ENCODE measurements at regions not wholly inside any gene's neighbourhood (a gene's known extent, or its start where the extent isn't known, plus 50 kb on each side); places are given as distances from the start of the nearest gene placed in this dataset.

GRCh38 chr3:104575634-104576033, 791.1 kb upstream of the ALCAM start:
- in situ Hi-C loops (cut with HindIII; ENCODE audit: low sequenced_read_pairs) = no loop called here

GRCh38 chr3:104578558-104578957, 788.2 kb upstream of the ALCAM start:
- in situ Hi-C loops (cut with HindIII; ENCODE audit: low sequenced_read_pairs) = no loop called here

GRCh38 chr3:104582092-104582491, 784.6 kb upstream of the ALCAM start:
- in situ Hi-C loops (cut with HindIII; ENCODE audit: low sequenced_read_pairs) = no loop called here

GRCh38 chr3:104584682-104585081, 782.0 kb upstream of the ALCAM start:
- in situ Hi-C loops (cut with HindIII; ENCODE audit: low sequenced_read_pairs) = no loop called here

GRCh38 chr3:104586344-104586743, 780.4 kb upstream of the ALCAM start:
- in situ Hi-C loops (cut with HindIII; ENCODE audit: low sequenced_read_pairs) = no loop called here

GRCh38 chr3:104588442-104588841, 778.3 kb upstream of the ALCAM start:
- in situ Hi-C loops (cut with HindIII; ENCODE audit: low sequenced_read_pairs) = no loop called here

GRCh38 chr3:104591776-104592175, 774.9 kb upstream of the ALCAM start:
- in situ Hi-C loops (cut with HindIII; ENCODE audit: low sequenced_read_pairs) = no loop called here

GRCh38 chr3:104594491-104594890, 772.2 kb upstream of the ALCAM start:
- in situ Hi-C loops (cut with HindIII; ENCODE audit: low sequenced_read_pairs) = no loop called here

GRCh38 chr3:104596054-104596453, 770.7 kb upstream of the ALCAM start:
- in situ Hi-C loops (cut with HindIII; ENCODE audit: low sequenced_read_pairs) = no loop called here

- in situ Hi-C loops (cut with HindIII; ENCODE audit: low sequenced_read_pairs) = no loop called here
Measured at GRCh38 chr3:104596551-104596950, 770.2 kb upstream of the ALCAM start.

- in situ Hi-C loops (cut with HindIII; ENCODE audit: low sequenced_read_pairs) = no loop called here
Measured at GRCh38 chr3:104598848-104599511, 767.7 kb upstream of the ALCAM start.

GRCh38 chr3:104604326-104605010, 762.2 kb upstream of the ALCAM start:
- in situ Hi-C loops (cut with HindIII; ENCODE audit: low sequenced_read_pairs) = no loop called here

- in situ Hi-C loops (cut with HindIII; ENCODE audit: low sequenced_read_pairs) = no loop called here
Measured at GRCh38 chr3:104606812-104607211, 759.9 kb upstream of the ALCAM start.

- in situ Hi-C loops (cut with HindIII; ENCODE audit: low sequenced_read_pairs) = no loop called here
Measured at GRCh38 chr3:104610730-104611652, 755.7 kb upstream of the ALCAM start.

- in situ Hi-C loops (cut with HindIII; ENCODE audit: low sequenced_read_pairs) = no loop called here
Measured at GRCh38 chr3:104612218-104612617, 754.5 kb upstream of the ALCAM start.

- in situ Hi-C loops (cut with HindIII; ENCODE audit: low sequenced_read_pairs) = no loop called here
Measured at GRCh38 chr3:104614564-104614963, 752.1 kb upstream of the ALCAM start.

- in situ Hi-C loops (cut with HindIII; ENCODE audit: low sequenced_read_pairs) = loop anchor here (25.0 kb wide), 1 partner anchor 734 kb away; the partner anchor contains the start of gene ALCAM
Measured at GRCh38 chr3:104628185-104628789, 738.4 kb upstream of the ALCAM start.

GRCh38 chr3:104629038-104629437, 737.7 kb upstream of the ALCAM start:
- in situ Hi-C loops (cut with HindIII; ENCODE audit: low sequenced_read_pairs) = loop anchor here (25.0 kb wide), 1 partner anchor 733 kb away; the partner anchor contains the start of gene ALCAM

GRCh38 chr3:104631254-104631653, 735.5 kb upstream of the ALCAM start:
- in situ Hi-C loops (cut with HindIII; ENCODE audit: low sequenced_read_pairs) = loop anchor here (25.0 kb wide), 1 partner anchor 731 kb away; the partner anchor contains the start of gene ALCAM

GRCh38 chr3:104632521-104632920, 734.2 kb upstream of the ALCAM start:
- in situ Hi-C loops (cut with HindIII; ENCODE audit: low sequenced_read_pairs) = loop anchor here (25.0 kb wide), 1 partner anchor 730 kb away; the partner anchor contains the start of gene ALCAM

GRCh38 chr3:104632947-104633346, 733.8 kb upstream of the ALCAM start:
- in situ Hi-C loops (cut with HindIII; ENCODE audit: low sequenced_read_pairs) = loop anchor here (25.0 kb wide), 1 partner anchor 729 kb away; the partner anchor contains the start of gene ALCAM

Data from endothelial cell of hepatic sinusoid (primary cell).